GM12801 (cell line): ENCODE measurements at regions not wholly inside any gene's neighbourhood (a gene's known extent, or its start where the extent isn't known, plus 50 kb on each side); places are given as distances from the start of the nearest gene placed in this dataset.

Source experiments
- CTCF ChIP-seq: IDR thresholded peaks from one replicate; pipeline ENCODE4 v1.5.1; 2011; ENCODE audit warnings: control low read depth; ENCODE audit not compliant: insufficient read length; ENCODE audit errors: extremely low read depth

DNA sequence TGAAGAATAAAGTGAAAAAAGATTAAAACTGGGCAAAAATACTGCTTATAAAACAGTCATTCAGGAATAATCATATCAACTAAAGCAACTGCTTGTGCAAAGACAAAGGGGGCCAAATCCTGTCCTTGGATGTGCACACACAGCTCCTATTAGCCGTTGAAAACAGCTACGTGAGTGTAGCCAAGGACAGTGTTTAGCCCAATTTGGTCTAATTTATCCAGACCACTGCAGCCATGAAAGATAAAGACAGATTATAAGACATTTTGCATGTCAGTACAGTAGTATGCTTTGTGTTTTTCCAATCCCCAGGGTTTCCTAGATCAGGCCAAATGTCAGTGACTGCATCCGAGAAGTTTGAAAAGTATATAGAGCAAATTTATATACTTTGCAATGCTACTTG, 146.3 kb upstream of the PKN2 start:
- no peak for TF ChIP-seq CTCF

DNA sequence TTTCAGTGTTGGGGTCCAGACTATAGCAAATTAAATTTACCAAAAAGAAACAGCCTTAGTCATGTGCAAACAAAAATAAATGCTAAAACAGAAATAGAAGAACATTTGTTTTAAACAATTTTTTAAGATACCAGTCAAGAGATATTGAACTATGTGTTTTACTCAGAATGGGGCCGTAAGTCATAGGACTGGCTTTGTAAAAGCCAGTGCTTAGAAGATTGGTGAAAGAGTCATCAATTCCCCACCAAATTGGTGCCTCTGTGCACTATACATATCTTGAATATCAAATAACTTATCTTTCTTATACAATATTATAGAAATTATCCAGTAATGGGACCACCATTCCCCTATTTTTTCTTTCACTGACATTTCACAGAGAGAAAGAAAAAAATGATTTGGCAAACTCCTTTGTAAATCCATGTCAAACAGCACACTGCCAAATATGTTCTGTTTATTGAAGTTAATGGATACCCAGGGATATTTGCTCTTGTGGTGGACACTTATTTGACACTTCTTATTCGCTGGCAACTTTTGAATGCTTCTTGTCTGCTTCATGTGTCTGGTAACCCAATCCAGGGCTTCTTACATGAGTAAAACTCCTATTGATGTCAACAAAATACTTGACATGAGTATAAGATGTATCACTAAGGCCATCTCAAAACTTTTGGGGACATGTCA, 145.7 kb upstream of the PKN2 start:
- TF ChIP-seq CTCF = no peak

- no peak for TF ChIP-seq CTCF
These were observed 143.8 kb upstream of the PKN2 start for GRCh38 chr1:88540255-88540654.

GRCh38 chr1:88541596-88541995, 142.5 kb upstream of the PKN2 start:
- no peak for TF ChIP-seq CTCF

DNA sequence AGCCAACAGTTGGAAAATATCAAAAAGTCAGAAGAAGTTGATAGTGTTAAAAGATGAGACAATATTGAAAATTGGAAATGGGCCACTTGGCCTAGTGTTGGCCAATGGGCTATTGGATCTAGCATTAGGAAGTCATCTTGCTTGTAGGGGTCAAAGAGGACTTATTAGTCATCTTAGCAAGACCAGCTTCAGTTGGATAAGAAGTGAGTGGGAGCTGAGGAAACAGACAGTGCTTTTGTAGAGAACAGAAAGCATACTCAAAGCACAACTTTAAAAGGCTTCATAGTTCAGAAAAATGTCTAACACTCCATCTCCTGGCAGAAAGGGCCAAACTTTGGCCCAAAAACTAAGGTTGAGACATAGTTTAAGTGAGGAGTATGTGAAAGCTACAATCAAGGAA, 139.9 kb upstream of the PKN2 start:
- TF ChIP-seq CTCF = no peak

DNA sequence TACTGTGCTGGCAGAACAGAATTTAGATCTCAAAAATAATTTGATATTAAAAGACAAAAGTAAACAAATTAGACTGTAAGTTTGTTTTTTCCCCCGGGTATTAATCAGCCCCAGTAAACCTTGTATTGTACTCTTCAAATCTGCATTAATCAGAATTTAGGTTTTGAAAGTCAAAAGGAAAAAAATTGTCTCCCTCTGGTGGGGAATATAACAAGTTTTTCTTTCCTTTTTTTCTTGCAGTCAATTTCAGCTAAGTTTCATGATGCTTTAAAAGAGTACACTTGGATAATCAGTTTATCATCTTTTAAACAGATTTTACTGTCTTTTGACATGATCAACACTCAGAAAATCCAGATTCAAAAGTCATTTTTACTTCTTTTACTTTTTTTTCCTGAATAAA, 134.5 kb upstream of the PKN2 start:
- no peak for TF ChIP-seq CTCF

GRCh38 chr1:88552226-88552625, 131.8 kb upstream of the PKN2 start:
- no peak for TF ChIP-seq CTCF
